ENCODE measurements at regions not wholly inside any gene's neighbourhood (a gene's known extent, or its start where the extent isn't known, plus 50 kb on each side); places are given as distances from the start of the nearest gene placed in this dataset.

DNA sequence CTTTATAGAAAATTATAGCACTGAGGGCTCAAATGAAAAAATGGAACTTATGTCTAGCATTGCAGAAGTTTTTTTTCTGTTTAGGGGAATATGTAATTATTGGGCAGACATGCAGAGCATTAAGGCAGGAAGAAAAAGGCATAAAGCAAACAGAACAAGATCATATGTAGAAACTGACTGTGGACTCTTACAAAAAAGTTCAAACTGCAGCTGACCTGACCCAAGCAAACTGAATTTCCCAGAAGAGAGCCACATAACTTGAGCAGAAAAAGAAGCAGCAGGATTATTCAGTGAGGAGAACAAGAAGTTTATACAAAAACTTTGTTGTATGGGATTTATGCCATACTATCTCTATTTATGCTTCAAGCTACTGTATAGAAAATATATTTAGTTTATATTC lies 250.9 kb downstream of the PHF14 start:
- TF ChIP-seq, protein P1, sequence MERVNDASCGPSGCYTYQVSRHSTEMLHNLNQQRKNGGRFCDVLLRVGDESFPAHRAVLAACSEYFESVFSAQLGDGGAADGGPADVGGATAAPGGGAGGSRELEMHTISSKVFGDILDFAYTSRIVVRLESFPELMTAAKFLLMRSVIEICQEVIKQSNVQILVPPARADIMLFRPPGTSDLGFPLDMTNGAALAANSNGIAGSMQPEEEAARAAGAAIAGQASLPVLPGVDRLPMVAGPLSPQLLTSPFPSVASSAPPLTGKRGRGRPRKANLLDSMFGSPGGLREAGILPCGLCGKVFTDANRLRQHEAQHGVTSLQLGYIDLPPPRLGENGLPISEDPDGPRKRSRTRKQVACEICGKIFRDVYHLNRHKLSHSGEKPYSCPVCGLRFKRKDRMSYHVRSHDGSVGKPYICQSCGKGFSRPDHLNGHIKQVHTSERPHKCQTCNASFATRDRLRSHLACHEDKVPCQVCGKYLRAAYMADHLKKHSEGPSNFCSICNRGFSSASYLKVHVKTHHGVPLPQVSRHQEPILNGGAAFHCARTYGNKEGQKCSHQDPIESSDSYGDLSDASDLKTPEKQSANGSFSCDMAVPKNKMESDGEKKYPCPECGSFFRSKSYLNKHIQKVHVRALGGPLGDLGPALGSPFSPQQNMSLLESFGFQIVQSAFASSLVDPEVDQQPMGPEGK (CRISPR knock-in tag; IDR thresholded peaks at IDR 0.05; ENCODE audit: borderline replicate concordance) = no peak
- TF ChIP-seq ZNF565 (CRISPR knock-in tag; conservative IDR thresholded peaks at IDR 0.05; ENCODE audit: low read depth) = no peak

Data from SK-N-SH treated with all-trans-retinoic acid at 6 μM for 48 hours (cell line).